ENCODE measurements at regions not wholly inside any gene's neighbourhood (a gene's known extent, or its start where the extent isn't known, plus 50 kb on each side); places are given as distances from the start of the nearest gene placed in this dataset.
A peak's percentile ranks its signal among the peaks of the same experiment; 100 is the strongest.

GRCh38 chr5:98657559-98657958, 115.9 kb upstream of the RGMB start:
- no peak for DNase-seq (ENCODE audit: low read depth in 2 of 2)

GRCh38 chr5:98663521-98663920, 109.9 kb upstream of the RGMB start:
- no peak for DNase-seq (ENCODE audit: low read depth in 2 of 2)

GRCh38 chr5:98664736-98665135, 108.7 kb upstream of the RGMB start:
- no peak for DNase-seq (ENCODE audit: low read depth in 2 of 2)

- no peak for DNase-seq (ENCODE audit: low read depth in 2 of 2)
These were observed 93.5 kb upstream of the RGMB start for GRCh38 chr5:98679963-98680362.

GRCh38 chr5:98690002-98690401, 83.5 kb upstream of the RGMB start:
- DNase-seq (ENCODE audit: low read depth in 2 of 2), result no peak

GRCh38 chr5:98694902-98695301, 78.6 kb upstream of the RGMB start:
- no peak for DNase-seq (ENCODE audit: low read depth in 2 of 2)

- no peak for DNase-seq (ENCODE audit: low read depth in 2 of 2)
These were observed 75.1 kb upstream of the RGMB start for GRCh38 chr5:98698359-98698758.

- DNase-seq (ENCODE audit: low read depth in 2 of 2), result peak in 1 of 2 donors; percentile 1
These were observed 72.7 kb upstream of the RGMB start for GRCh38 chr5:98700730-98701129.

GRCh38 chr5:98705841-98706240, 67.6 kb upstream of the RGMB start:
- no peak for DNase-seq (ENCODE audit: low read depth in 2 of 2)

- no peak for DNase-seq (ENCODE audit: low read depth in 2 of 2)
These were observed 63.8 kb upstream of the RGMB start for GRCh38 chr5:98709681-98710080.

- DNase-seq (ENCODE audit: low read depth in 2 of 2), result no peak
These were observed 60.4 kb upstream of the RGMB start for GRCh38 chr5:98713027-98713426.

GRCh38 chr5:98713856-98714255, 59.6 kb upstream of the RGMB start:
- DNase-seq (ENCODE audit: low read depth in 2 of 2), result no peak

- DNase-seq (ENCODE audit: low read depth in 2 of 2), result no peak
These were observed 58.7 kb upstream of the RGMB start for GRCh38 chr5:98714710-98715288.

- no peak for DNase-seq (ENCODE audit: low read depth in 2 of 2)
These were observed 52.1 kb upstream of the RGMB start for GRCh38 chr5:98721231-98721928.

GRCh38 chr5:98722188-98722587, 51.3 kb upstream of the RGMB start:
- DNase-seq (ENCODE audit: low read depth in 2 of 2), result no peak

- DNase-seq (ENCODE audit: low read depth in 2 of 2), result no peak
These were observed 50.4 kb upstream of the RGMB start for GRCh38 chr5:98723061-98723460.

All from stimulated activated CD8-positive, alpha-beta memory T cell treated with anti-CD3 and anti-CD28 coated beads, Interleukin-2, amount 100 ng/mL, for 48 hours (primary cell).